Neural progenitor cell (in vitro differentiated cells): ENCODE measurements at regions not wholly inside any gene's neighbourhood (a gene's known extent, or its start where the extent isn't known, plus 50 kb on each side); places are given as distances from the start of the nearest gene placed in this dataset.

ENCODE experiments used
- EZH2 ChIP-seq: fragments of 200-600 bp; sonication (generic); IDR thresholded peaks from 2 replicates; pipeline ENCODE4 v1.6.1; 2017; ENCODE audit warnings: antibody characterized with exemption, mild to moderate bottlenecking, moderate library complexity
- EZH2phosphoT487 ChIP-seq: fragments of 200-600 bp; sonication (generic); IDR thresholded peaks from 2 replicates; pipeline ENCODE4 v1.6.1; 2017; ENCODE audit warnings: antibody characterized with exemption
- TF ChIP-seq, protein P1 (sequence below): fragments of 200-600 bp; sonication (generic); IDR thresholded peaks from 2 replicates; pipeline ENCODE4 v1.5.1; 2017; ENCODE audit warnings: antibody characterized with exemption, mild to moderate bottlenecking

DNA sequence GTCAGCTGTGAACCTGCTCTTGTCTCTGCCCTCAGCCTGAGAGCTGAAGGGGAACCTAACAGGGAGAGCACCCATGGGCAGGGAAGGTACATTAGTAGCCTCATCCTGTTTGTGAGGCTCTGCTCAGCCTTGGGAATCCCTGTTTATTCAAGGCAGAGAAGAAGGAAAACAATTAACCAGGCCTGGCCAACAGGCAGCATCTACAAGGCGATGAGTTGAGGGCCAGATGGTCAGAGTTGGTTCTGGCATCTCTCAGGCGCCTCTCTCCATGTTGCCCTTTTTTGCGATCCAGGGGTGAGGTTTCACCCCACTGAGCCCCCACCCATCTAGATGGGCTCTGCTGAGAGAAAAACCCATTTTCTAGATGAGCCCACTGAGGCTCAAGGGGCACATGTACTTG, 54.0 kb upstream of the TOP3B start:
- TF ChIP-seq, protein P1, sequence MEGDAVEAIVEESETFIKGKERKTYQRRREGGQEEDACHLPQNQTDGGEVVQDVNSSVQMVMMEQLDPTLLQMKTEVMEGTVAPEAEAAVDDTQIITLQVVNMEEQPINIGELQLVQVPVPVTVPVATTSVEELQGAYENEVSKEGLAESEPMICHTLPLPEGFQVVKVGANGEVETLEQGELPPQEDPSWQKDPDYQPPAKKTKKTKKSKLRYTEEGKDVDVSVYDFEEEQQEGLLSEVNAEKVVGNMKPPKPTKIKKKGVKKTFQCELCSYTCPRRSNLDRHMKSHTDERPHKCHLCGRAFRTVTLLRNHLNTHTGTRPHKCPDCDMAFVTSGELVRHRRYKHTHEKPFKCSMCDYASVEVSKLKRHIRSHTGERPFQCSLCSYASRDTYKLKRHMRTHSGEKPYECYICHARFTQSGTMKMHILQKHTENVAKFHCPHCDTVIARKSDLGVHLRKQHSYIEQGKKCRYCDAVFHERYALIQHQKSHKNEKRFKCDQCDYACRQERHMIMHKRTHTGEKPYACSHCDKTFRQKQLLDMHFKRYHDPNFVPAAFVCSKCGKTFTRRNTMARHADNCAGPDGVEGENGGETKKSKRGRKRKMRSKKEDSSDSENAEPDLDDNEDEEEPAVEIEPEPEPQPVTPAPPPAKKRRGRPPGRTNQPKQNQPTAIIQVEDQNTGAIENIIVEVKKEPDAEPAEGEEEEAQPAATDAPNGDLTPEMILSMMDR = no peak
- no peak for TF ChIP-seq EZH2
- no peak for TF ChIP-seq EZH2phosphoT487
